HCT116 (cell line): ENCODE measurements at regions not wholly inside any gene's neighbourhood (a gene's known extent, or its start where the extent isn't known, plus 50 kb on each side); places are given as distances from the start of the nearest gene placed in this dataset.

Source experiments
- ATAC-seq: fragments of 200-7000 bp; cut with Tn5 transposase; 2 replicates; pipeline ENCODE4 v1.9.1; 2020; ENCODE audit warnings: mild to moderate bottlenecking, moderate library complexity
- BruUV-seq: library from RNA; stranded (reverse); fragments of 400-500 nt; replicated peaks from 2 replicates; lab custom pipeline; 2021; lab: Mats Ljungman, UMichigan
- CTCF ChIA-PET: fragments of 300-600 bp; sonication (Branson Sonifier 250); formaldehyde crosslinking; loops from one replicate; lab custom pipeline; 2021; ENCODE audit warnings: antibody characterized with exemption; lab: Charles Lee
- POLR2A ChIA-PET: fragments of 300-600, 350-600 bp; sonication (Branson Sonifier 250); formaldehyde crosslinking; loops from one replicate; lab custom pipeline; 2021; ENCODE audit warnings: antibody characterized with exemption; lab: Charles Lee
- RAD21 ChIA-PET, 2 experiments: fragments of 300-600 bp; sonication (Branson Sonifier 250); formaldehyde crosslinking; loops; one replicate each; lab custom pipeline; 2023; ENCODE audit warnings: low total read pairs in 2 of 2; ENCODE audit not compliant: uncharacterized antibody in 2 of 2, unreplicated experiment in 2 of 2, low non-redundant PET in 1 of 2; lab: Charles Lee
- DNase-seq: peaks from one replicate; pipeline ENCODE4 v3.0.0-alpha.2; 2010; ENCODE audit warnings: low read depth, low spot score
- H2AFZ ChIP-seq: fragments of 200-600 bp; shearing (Covaris generic), sonication (generic); 2 replicates; pipeline ENCODE4 v1.6.1; 2017; ENCODE audit warnings: low read depth, mixed run types, mixed read lengths, antibody characterized with exemption, low read length; ENCODE audit not compliant: poor library complexity, severe bottlenecking
- H3K27ac ChIP-seq: 2 replicates; pipeline ENCODE4 v1.5.1; 2012; ENCODE audit warnings: low read depth, low read length
- H3K27me3 ChIP-seq: fragments of 200-600 bp; sonication (generic); 2 replicates; pipeline ENCODE4 v1.6.1; 2016; ENCODE audit warnings: mixed run types, low read length, mixed read lengths; ENCODE audit not compliant: insufficient read depth
- H3K36me3 ChIP-seq, 2 experiments: fragments of 200-500 bp in 1 of 2; fragments of 200-600 bp in 1 of 2; sonication (Bioruptor generic) in 1 of 2; sonication (generic) in 1 of 2; 2 replicates each; pipeline versions ENCODE4 v1.5.1 to v1.6.1; 2014 to 2016; ENCODE audit warnings: low read length in 2 of 2, inconsistent platforms in 1 of 2, mixed read lengths in 1 of 2, mixed run types in 1 of 2; ENCODE audit not compliant: insufficient read depth in 2 of 2, control insufficient read depth in 1 of 2
- H3K4me1 ChIP-seq, 2 experiments: fragments of 200-600 bp in 1 of 2; sonication (generic) in 1 of 2; 2 replicates each; pipeline versions ENCODE4 v1.5.1 to v1.6.1; 2012 to 2017; ENCODE audit warnings: low read length in 2 of 2, inconsistent platforms in 1 of 2, mild to moderate bottlenecking in 1 of 2, mixed read lengths in 1 of 2, mixed run types in 1 of 2, moderate library complexity in 1 of 2; ENCODE audit not compliant: insufficient read depth in 2 of 2, control insufficient read depth in 1 of 2
- H3K4me2 ChIP-seq: fragments of 200-600 bp; sonication (generic); 2 replicates; pipeline ENCODE4 v1.6.1; 2017; ENCODE audit warnings: mixed run types, low read length, mixed read lengths
- H3K4me3 ChIP-seq, 2 experiments: fragments of 200-600 bp in 1 of 2; sonication (generic) in 1 of 2; replicated peaks in 1 of 2; 2 replicates each; pipeline ENCODE4 v1.5.1; 2011 to 2016; ENCODE audit warnings: low read length in 2 of 2, control low read depth in 1 of 2, low read depth in 1 of 2, mild to moderate bottlenecking in 1 of 2, mixed read lengths in 1 of 2, mixed run types in 1 of 2
- H3K79me2 ChIP-seq: fragments of 200-600 bp; sonication (generic); 2 replicates; pipeline ENCODE4 v1.6.1; 2017; ENCODE audit warnings: mild to moderate bottlenecking, mixed run types, low read length, moderate library complexity, mixed read lengths; ENCODE audit not compliant: insufficient read depth
- H3K9ac ChIP-seq: fragments of 200-600 bp; sonication (generic); 2 replicates; pipeline ENCODE4 v1.6.1; 2016; ENCODE audit warnings: low read length, mixed read lengths
- H3K9me2 ChIP-seq: fragments of 200-600 bp; sonication (generic), shearing (Covaris generic); 2 replicates; pipeline ENCODE4 v1.6.1; 2017; ENCODE audit warnings: mixed run types, mild to moderate bottlenecking, moderate library complexity; ENCODE audit not compliant: insufficient read depth
- H3K9me3 ChIP-seq, 2 experiments: fragments of 200-500 bp in 1 of 2; fragments of 200-600 bp in 1 of 2; sonication (Bioruptor generic) in 1 of 2; sonication (generic) in 1 of 2; 2 replicates each; pipeline ENCODE4 v1.6.1; 2014 to 2017; ENCODE audit warnings: low read length in 2 of 2, mixed read lengths in 2 of 2, inconsistent platforms in 1 of 2, low read depth in 1 of 2, mild to moderate bottlenecking in 1 of 2, mixed run types in 1 of 2, moderate library complexity in 1 of 2; ENCODE audit not compliant: control insufficient read depth in 1 of 2, insufficient read depth in 1 of 2
- H4K20me1 ChIP-seq: fragments of 200-600 bp; sonication (generic), shearing (Covaris generic); 2 replicates; pipeline ENCODE4 v1.6.1; 2017; ENCODE audit warnings: mixed run types, mild to moderate bottlenecking, moderate library complexity; ENCODE audit not compliant: insufficient read depth
- ATF3 ChIP-seq: IDR thresholded peaks from 2 replicates; pipeline ENCODE4 v1.6.1; 2012
- CEBPB ChIP-seq: IDR thresholded peaks from 2 replicates; pipeline ENCODE4 v1.6.1; 2012; ENCODE audit warnings: low read depth
- EZH2phosphoT487 ChIP-seq: fragments of 200-600 bp; IDR thresholded peaks from 2 replicates; pipeline ENCODE4 v1.6.1; 2018; ENCODE audit warnings: antibody characterized with exemption, borderline replicate concordance
- FOSL1 ChIP-seq: IDR thresholded peaks from 2 replicates; pipeline ENCODE4 v1.6.1; 2012; ENCODE audit warnings: low read depth
- RAD21 ChIP-seq: IDR thresholded peaks from 2 replicates; pipeline ENCODE4 v1.6.1; 2012; ENCODE audit warnings: low read depth, mild to moderate bottlenecking
- ZFX ChIP-seq: fragments of 450-650 bp; IDR thresholded peaks from 2 replicates; pipeline ENCODE4 v1.6.1; 2017
- intact Hi-C: fragments of 100-400 bp; cut with micrococcal nuclease; formaldehyde crosslinking; loops from 2 replicates; pipeline ENCODE4 v1.10.0; 2022
- TF ChIP-seq, protein P1 (sequence below), 3 experiments: fragments of 200-600 bp in 1 of 3; sonication (generic) in 1 of 3; IDR thresholded peaks in 2 of 3; conservative IDR thresholded peaks in 1 of 3; 2 replicates each; pipeline ENCODE4 v1.5.1; 2012 to 2017; ENCODE audit warnings: low read depth in 2 of 3, low read length in 2 of 3, antibody characterized with exemption in 1 of 3, borderline replicate concordance in 1 of 3, control low read depth in 1 of 3, mild to moderate bottlenecking in 1 of 3, mixed read lengths in 1 of 3, mixed run types in 1 of 3, moderate library complexity in 1 of 3; ENCODE audit not compliant: insufficient read depth in 1 of 3

- Histone ChIP-seq H4K20me1 (no peaks in the 10 kb centered on the region), H3K9ac (no peak overlapping the region), H2AFZ (no peak overlapping the region), H3K9me3 (no peaks in the 10 kb centered on the region), H3K9me2 (no peaks in the 10 kb centered on the region), H3K27ac (no peak overlapping the region), H3K79me2 (no peaks in the 10 kb centered on the region), H3K27me3 (no peaks in the 10 kb centered on the region), H3K4me1 (no peaks in the 10 kb centered on the region), H3K36me3 (no peaks in the 10 kb centered on the region), H3K4me2 (no peak overlapping the region), H3K4me3 (no peak overlapping the region)
- no TSS peak for BruUV-seq
- CTCF ChIA-PET: interaction anchor here (1.0 kb wide), 1 partner anchor 469 kb away, joined by 3 read pairs; no protein-coding TSS in a partner anchor
- ATAC-seq: no peak
- RAD21 ChIA-PET: no interaction called here
- TF ChIP-seq ZFX (no peak), FOSL1 (no peak), EZH2phosphoT487 (no peak), RAD21 (peak; percentile 40; the same call in 1 of the 2 replicates), ATF3 (no peak)
- TF ChIP-seq, protein P1, sequence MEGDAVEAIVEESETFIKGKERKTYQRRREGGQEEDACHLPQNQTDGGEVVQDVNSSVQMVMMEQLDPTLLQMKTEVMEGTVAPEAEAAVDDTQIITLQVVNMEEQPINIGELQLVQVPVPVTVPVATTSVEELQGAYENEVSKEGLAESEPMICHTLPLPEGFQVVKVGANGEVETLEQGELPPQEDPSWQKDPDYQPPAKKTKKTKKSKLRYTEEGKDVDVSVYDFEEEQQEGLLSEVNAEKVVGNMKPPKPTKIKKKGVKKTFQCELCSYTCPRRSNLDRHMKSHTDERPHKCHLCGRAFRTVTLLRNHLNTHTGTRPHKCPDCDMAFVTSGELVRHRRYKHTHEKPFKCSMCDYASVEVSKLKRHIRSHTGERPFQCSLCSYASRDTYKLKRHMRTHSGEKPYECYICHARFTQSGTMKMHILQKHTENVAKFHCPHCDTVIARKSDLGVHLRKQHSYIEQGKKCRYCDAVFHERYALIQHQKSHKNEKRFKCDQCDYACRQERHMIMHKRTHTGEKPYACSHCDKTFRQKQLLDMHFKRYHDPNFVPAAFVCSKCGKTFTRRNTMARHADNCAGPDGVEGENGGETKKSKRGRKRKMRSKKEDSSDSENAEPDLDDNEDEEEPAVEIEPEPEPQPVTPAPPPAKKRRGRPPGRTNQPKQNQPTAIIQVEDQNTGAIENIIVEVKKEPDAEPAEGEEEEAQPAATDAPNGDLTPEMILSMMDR (IDR thresholded peaks at IDR 0.05 in 2 of 3, conservative IDR thresholded peaks at IDR 0.05 in 1 of 3; ENCODE audit: borderline replicate concordance in 1 of 3, insufficient read depth in 1 of 3, low read depth in 2 of 3, low read length in 2 of 3): peak; percentile 6 to 12 (median 8); a peak in 1 of 6 replicates
- DNase-seq: no peak
- intact Hi-C loops: loop anchor here (1.0 kb wide), 1 partner anchor 470 kb away; no protein-coding TSS in a partner anchor
- POLR2A ChIA-PET: no interaction called here
Measured at GRCh38 chr12:90013409-90013808, 304.8 kb upstream of the ATP2B1 start.

DNA sequence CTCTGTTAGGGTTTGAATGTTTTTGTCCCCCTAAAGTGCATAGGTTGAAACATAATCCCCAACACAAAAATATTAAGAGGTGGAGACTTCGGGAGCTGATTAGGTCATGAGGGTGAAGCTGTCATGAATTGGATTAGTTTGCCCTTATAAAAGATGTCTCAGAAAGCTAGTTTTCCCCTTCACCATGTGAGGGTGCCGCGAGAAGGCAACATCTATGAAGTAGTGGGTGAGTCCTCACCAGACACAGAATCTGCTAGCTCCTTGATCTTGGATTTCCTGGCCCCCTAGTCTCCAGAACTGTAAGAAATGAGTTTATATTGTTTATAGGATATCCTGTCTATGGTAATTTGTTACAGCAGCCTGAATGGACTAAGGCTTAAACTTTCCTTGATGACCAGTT, 301.5 kb upstream of the ATP2B1 start:
- ATAC-seq: no peak
- Histone ChIP-seq H3K9me3 (no peaks in the 10 kb centered on the region), H2AFZ (no peak overlapping the region), H3K36me3 (no peaks in the 10 kb centered on the region), H3K4me2 (no peak overlapping the region), H3K9me2 (no peaks in the 10 kb centered on the region), H3K4me3 (no peak overlapping the region), H3K27me3 (no peaks in the 10 kb centered on the region), H3K4me1 (no peaks in the 10 kb centered on the region), H3K27ac (no peak overlapping the region), H4K20me1 (no peaks in the 10 kb centered on the region), H3K79me2 (no peaks in the 10 kb centered on the region), H3K9ac (no peak overlapping the region)
- ChIA-PET CTCF (no interaction called here), POLR2A (no interaction called here), RAD21 (no interaction called here)
- TF ChIP-seq RAD21 (peak; percentile 32), CEBPB (no peak)
- no TSS peak for BruUV-seq
- DNase-seq: no peak
- intact Hi-C loops: no loop called here
